ENCODE measurements at regions not wholly inside any gene's neighbourhood (a gene's known extent, or its start where the extent isn't known, plus 50 kb on each side); places are given as distances from the start of the nearest gene placed in this dataset.

GRCh38 chr3:76653640-76654251, 386.2 kb upstream of the ROBO2 start:
- no peak for TF ChIP-seq CTCF (IDR thresholded peaks at IDR 0.05; ENCODE audit: low read depth, low read length)
- TF ChIP-seq EZH2phosphoT487 (IDR thresholded peaks at IDR 0.05; ENCODE audit: low read depth): no peak

All from OCI-LY3 (cell line).